Fibroblast of peridontal ligament (primary cell): ENCODE measurements at regions not wholly inside any gene's neighbourhood (a gene's known extent, or its start where the extent isn't known, plus 50 kb on each side); places are given as distances from the start of the nearest gene placed in this dataset.
A peak's percentile ranks its signal among the peaks of the same experiment; 100 is the strongest.

Experiments used
- DNase-seq: peaks from one replicate; pipeline ENCODE4 v3.0.0-alpha.2; 2010; ENCODE audit errors: extremely low read depth

DNA sequence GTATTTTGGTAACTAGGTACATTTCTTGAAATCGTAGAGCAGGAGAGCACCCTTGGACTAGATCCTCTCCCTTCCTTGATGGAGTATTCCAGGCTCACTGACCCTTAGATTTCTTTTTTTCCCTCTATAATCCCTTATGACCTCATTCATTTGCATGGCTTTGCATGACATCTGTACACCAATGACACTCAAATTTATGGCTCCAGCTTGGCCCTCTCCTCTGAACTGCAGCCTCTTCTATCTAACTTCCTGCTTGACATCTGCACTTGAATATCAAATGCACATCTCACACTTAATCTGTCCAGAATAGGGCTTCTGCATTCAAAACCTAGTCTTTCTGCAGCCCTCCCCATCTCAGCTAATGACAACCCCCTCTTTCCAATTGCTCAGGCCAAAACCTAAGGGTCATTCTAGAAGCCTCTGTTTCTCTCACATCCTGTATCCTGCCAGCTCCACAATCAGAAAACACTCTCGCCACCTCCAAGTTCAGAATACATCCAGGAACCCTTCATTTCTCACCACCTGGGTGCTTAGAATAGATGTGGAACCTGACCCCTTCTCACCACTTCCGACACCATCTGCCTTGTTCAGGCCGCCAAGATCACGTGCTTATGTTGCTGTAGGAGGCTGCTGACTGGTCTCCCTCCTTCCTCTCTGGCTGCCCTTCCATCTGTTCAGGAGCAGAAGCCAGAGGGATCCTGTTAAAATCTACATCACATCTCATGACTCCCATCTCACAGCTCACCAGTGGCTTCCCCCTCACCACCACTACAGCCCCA, 138.9 kb upstream of the MTNR1B start:
- no peak for DNase-seq

DNA sequence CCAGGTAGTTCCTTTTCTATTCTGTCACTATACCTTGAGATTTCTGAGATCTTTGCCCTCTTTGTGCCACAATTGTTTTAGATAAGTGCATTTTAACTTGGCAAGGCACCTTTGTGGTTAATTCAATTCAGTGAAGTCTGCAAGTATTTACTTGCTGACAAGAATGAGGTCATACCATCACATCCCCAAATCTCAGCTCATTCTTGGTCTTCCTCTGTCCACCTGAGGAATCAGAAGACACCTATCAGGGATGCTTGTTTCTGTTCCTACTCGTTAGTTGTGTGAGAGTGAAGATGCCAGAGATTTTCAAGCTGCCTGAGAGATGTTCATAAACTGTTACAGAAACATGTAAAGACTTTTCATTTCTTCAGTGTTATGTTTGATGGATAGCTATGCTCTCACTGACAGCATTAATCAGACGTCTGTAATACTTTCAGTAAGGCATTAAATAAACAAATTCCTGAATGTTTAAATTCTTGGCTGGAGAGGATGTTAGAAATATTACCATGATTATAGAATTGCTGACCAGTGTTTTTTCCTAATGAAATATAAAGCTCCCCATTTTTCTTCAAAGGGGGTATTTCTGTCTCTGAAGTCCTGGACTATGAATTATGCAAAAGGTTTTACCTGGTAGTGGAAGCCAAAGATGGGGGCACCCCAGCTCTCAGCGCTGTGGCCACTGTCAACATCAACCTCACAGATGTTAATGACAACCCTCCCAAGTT, 135.0 kb upstream of the MTNR1B start:
- no peak for DNase-seq

DNA sequence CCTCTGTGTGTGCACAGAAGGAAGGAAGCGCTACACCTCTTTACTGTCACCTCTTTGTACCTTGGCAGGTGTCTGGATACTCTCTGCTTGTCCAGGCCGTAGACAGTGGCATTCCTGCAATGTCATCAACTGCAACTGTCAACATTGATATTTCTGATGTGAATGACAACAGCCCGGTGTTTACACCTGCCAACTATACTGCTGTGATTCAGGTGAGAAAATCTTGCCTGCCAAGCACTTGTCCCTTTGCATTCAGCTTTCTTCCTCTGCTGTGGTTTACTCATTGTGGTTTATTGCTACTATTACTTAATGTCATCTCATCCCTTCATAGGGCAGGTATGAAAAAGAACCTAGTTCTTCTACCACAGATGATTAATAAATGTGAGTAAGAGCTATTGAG, 131.9 kb upstream of the MTNR1B start:
- no peak for DNase-seq

DNA sequence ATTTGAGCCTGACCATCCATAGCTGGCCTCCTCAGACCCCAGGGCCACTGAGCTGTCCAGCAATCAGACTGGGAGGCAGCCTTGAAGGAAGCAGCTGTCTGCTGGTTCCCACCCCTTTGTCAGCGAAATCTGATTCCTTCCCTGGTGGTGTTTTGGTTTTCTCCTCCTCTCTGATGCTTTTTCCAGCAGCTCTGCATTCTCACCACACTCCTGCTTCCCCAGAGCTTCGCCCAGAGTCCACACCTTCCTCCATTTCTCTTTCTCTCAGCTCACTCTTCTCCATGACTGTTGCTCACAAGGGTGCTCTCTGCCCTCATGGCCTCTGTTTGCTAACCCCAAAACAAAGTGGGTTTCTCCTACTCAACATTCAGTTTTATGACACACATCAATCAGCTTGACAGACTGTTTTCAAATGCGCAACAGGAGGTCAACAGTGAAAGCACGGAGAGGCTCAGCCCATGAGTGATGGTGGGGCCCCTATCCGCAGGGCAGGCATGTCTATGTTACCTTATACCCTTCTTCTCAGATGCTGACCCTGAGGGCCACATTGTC, 130.6 kb upstream of the MTNR1B start:
- no peak for DNase-seq

DNA sequence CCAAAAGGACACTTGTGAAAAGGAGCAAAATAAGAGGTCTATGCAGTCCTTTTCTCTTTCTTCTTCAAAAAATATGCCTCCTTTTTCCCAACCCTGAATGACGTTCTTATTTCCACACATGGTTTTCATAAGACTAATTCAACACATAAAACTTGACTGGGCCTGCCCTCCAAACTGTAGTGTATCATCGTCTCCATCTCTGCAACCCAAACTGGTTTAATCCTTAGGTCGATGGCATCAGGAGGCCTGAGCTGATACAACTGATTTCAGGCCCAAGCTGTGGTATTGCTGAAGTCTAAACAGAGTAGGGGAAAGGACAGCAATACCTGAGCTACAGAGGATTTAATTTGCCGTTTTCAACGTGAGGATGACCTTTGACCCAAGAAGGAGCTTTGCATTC, 130.0 kb upstream of the MTNR1B start:
- no peak for DNase-seq

DNA sequence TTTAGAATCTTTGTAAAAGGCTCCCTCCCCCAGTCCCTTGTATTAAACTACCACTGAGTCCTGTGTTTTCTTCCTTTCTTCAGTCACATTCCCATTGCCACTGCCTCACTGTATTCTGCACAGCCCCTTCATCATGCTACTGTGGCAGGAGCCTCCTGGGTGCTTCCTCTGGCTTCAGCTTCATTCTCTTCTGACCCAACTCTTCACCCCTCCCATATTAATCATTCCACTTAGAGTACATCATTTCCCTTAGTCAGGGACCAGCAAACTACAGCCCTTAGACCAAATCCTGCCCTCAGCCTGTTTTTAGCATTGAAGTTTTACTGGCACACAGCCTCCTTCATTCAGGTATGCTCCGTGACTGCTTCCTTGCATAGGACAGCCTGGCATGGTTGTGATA, 127.7 kb upstream of the MTNR1B start:
- no peak for DNase-seq

DNA sequence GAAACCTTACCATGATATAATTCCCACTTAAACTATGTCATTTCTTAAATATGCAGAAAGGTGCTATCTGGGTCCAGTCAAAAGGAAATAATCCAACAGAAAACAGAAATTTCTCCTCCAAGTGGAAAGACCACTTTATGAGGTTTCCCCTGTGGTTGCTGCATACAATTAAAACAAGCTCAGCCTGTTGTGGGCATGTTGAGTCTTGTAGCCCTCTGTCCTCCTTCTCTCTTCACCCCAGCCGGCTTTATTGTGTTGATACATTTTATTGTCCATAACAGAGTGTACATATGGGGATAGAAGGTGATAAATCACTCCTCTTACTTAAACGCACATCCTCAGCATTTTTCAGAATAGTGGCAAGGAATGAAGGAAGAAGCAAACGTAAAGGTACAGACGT, 126.0 kb upstream of the MTNR1B start:
- DNase-seq: no peak

DNA sequence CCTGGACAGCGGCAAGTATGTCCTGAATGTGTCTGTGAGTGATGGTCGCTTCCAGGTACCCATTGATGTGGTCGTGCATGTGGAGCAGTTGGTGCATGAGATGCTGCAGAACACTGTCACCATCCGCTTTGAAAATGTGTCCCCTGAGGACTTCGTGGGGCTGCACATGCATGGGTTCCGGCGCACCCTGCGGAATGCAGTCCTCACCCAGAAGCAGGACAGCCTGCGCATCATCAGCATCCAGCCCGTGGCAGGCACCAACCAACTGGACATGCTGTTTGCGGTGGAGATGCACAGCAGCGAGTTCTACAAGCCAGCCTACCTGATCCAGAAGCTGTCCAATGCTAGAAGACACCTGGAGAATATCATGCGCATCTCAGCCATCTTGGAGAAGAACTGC, 125.3 kb upstream of the MTNR1B start:
- no peak for DNase-seq

DNA sequence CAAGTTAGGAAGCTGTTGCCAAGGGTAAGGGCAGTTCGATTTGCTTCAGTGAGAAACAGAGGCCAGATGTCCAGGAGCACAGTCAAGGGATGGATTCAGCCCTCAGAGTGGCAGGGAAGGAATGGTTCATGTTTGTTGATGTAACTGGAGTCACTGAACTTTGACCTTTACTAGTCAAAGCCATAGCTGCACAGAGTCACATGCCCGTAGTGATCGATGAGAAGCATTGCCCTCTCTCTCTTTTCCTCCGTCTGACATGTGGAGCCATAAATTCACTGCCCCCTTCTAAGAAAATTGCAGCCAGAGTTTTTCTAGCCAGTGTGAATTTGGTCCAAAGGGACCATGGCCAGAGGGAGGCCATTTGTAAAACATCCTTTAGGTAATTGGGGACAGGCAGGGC, 124.1 kb upstream of the MTNR1B start:
- no peak for DNase-seq

DNA sequence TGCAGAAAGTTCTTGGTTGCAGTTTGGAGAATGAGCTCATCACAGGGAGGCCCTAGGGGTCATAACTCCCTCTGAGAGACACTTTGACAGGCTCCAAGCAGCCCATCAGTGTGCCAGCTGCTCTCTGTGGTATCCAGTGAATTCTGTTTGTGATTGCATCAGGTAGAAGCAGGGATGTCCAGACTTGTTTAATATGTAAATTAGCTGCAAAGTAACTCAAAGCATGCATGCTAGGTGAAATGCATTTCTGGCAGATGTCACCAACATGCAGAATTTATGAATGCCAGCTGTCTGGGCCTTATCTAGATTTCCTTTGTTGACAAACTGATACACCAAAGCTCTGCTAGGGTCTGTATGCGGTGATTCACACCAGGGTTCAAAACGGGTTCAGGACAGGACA, 123.6 kb upstream of the MTNR1B start:
- no peak for DNase-seq

DNA sequence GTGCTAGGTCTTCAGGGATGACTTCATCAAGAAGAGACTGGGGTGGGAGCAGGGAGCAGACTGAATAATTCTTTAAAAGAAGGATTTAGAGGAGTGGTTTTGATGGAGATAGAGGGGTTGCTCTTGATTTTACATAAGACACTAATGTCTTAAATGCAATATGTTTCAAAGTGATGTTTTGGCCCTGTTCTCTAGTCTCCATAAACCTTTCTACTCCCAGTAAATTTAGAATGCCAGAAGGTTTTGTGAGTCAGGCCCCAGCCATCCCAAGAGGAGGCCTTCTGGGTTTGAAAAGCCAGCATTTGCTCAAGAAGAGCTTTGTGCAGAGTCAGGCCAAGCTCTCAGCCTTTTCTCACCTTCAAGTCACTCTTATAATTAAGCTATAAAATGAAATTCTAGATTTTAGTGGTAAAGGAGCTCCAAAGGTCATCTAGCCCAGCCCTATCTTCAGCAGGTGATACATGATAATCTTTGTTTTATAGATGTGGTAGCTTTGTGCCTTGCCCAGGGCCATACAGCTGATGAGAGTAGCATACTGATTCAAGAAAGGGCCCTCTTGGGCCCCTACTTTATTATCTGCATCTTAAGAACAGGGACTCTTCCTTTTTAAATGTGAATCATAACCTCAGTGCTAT, 122.8 kb upstream of the MTNR1B start:
- peak; percentile 13 for DNase-seq

DNA sequence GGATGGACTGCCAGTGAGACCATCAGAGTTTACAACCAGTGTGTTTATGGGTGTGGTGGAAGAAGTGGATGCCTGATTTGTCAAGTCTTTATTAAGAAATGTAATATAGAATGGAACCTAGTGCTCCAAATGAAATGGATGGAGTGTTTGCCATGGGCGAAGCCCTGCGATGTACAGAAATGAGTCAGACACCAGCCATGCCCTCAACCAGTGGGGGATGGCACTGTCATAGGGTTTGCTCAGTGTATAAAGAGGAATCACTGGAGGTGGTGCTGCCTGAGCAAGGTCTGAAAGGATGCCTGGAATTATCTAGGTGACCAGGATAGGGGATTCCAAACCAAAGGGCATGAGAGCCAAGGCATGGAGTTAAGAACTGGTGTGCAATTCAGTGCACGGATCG, 120.9 kb upstream of the MTNR1B start:
- DNase-seq: no peak

DNA sequence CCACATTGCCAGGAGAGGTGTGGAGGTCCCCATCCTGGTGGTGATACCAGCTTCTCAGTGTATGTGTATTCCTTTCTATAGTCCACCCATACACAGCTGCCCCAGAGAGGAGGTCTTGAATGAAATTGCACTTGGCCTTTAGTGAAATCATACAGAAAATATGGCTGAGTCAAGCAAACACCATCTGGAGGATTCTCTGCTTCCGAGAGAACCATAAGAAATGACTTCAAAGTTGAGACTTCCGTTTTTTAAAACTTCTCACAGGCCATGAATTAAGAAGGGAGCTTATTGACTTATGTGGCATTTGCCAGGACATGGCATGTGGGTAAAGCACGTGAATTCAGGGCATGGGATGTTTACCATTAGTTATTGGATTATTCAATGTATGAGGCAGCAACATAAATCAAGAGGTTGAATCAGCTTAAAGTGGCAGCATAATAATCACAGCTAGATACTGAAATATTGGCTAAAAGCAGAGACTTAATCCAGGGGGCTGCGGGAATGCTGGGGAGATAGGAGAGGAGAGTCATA, 119.1 kb upstream of the MTNR1B start:
- no peak for DNase-seq

DNA sequence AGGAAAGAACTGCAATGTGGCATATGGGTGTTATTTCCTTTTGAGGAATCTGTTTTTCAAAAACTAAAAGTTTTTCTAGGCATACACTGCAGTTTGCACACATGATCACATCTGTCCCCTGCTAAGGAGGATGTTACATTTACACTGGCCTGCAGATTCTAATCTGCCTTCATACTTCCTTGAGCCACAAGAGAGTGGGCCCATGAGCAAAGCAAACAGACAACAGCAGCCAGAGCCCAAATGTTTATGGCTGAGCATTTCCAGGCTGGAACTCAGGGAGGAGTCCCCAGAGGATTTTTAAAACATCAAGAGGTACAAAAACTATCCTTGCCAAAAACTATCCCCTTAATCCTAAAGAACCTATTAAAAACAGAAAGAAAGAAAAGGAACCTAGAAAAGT, 117.2 kb upstream of the MTNR1B start:
- DNase-seq: no peak

DNA sequence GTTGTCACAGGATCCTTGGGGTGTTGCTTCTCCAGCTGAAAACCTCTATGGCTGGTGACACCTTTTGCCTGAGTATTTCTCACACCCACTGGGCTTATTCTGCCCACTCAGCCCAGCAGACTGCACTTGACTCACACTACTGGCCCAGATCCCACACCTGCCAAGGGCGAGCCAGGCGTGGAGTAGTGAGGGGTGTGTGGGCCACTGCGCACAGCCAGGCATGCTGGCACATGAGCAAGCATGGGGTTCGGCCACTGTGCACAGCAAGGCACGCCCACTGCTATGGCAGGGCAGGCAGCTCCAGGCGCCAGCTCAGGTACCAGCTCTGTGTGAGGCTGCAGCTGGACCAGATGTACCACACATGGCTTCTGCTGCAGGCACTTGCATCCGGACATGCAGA, 116.5 kb upstream of the MTNR1B start:
- DNase-seq: no peak

DNA sequence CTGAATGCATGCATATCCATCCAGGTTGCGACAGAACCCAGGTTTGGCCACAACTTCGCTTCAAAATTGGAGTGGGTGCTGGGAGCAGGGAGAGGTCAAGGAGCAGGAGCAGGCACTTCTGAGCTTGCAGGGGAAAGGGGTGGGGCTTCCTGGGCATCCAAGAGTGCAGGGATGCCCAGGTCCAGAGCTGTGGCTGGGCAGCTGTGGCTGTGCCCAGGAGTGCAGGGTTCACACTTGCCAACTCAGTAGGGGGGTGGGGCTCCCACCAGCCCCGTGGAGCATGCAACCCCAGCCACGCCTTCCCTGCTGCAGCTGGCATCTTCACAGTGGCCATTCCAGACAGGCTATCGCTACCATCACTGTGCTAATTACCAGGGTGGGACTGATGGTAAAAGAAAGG, 115.3 kb upstream of the MTNR1B start:
- no peak for DNase-seq

DNA sequence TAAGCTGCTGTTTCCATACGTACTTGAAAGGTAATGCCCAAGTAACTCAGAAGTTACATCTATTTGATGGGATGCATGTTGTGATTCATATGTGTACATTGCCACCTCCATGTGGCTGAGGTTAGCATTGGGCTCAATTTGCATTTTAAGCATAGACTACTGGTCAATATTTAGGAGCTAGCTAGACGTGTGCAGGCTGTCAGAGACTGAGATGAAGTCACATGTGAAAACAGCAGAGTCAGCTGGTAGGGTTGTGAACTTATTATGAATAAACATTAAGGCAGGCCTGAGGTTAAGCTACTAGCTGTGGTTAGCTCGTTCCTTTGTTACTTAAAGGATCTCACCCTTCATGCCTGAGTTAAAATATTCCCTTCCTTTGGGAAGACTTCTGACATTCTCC, 114.5 kb upstream of the MTNR1B start:
- DNase-seq: no peak

DNA sequence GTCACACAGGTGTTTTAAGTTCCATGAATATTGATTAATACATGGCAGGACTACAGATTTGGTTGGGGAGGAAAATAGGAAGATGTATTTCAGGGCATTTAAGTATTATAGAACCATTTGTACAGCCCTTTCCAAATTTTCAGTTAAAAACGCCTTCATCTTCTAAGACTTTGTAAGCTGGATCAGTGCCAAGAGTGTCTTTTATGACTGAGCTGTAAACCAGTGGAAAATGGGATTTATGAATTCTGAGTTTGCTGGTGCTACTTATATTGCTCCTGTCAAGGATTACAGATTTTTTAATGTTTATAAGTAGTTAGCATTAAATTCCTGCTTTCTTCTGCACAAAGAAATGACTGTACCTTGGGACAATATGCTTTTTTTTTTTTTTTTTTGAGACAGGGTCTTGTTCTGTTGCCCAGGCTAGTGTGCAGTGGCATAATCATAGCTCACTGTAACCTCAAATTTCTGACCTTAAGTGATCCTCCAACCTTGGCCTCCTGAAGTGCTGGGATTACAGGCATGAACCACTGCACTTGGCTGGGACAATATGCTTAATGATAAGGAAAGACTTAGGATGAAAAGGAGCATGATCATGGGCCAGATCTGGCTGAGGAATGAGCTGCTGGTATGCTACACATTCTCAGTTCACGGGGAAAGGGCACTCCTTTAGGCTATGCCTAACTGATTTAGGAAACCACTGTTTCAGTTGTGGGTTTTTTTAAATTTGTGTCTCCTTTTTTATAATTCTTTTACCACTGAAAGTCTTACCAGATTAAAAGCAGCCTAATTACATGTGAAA, 113.6 kb upstream of the MTNR1B start:
- DNase-seq: no peak

DNA sequence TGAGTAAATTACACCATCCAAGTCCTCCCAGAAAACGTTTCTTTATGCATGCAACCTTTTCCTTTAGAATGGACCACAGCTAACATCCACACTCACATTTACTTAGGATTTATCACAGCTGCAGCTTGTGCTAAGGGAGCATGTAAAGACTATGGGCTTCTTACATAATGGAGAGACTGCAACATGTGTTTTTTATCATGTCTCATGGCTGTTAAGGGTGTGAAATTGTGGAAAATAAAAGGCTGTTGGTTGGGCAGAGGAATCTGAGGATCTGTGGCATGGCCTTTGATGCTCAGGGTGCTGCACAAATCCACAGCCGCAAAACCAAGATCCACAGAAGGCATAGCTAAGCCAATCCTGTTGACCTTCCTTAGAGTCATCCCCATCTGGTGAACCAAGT, 112.0 kb upstream of the MTNR1B start:
- no peak for DNase-seq

DNA sequence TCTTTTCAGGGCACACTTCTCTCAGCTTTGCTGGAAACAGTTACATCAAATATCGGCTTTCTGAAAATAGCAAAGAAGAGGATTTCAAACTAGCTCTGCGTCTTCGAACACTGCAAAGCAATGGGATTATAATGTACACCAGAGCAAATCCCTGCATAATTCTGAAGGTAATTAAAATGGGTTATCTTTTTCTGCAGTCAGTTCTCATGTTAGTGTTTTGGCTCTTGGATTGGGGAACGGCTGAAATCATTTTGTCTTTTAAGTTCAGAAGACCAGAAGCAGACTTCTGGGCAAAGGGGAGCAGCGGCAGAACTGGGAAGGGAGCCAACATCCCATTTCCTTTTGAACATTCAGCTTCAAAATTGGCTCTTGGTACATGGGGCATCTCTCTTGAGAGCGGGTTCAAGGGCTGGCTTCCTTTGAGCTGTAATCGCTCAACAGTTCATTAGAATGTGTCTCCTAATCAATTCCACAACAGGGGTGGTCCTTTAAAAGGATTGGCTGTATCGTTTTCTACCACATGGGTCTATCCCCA, 110.2 kb upstream of the MTNR1B start:
- DNase-seq: no peak

DNA sequence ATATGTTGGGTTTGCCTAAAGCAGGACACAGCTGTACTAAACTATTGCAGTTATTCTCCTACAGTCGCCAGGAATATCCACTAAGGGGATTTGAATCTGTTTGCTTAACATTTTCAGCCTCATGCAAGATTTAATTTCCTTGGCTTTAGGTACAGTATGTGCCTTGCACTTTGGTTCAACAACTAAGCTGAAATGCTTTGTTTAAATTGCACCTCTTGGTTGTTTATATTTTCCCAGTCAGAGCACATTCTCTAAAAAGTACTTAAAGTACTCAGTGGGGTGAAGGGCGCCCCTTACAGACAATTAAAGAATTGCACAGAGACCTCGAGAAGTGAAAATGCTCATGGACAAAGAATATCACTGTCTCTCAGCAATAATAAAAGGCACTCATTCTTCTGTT, 107.8 kb upstream of the MTNR1B start:
- DNase-seq: no peak
